ENCODE measurements at regions not wholly inside any gene's neighbourhood (a gene's known extent, or its start where the extent isn't known, plus 50 kb on each side); places are given as distances from the start of the nearest gene placed in this dataset.

DNA sequence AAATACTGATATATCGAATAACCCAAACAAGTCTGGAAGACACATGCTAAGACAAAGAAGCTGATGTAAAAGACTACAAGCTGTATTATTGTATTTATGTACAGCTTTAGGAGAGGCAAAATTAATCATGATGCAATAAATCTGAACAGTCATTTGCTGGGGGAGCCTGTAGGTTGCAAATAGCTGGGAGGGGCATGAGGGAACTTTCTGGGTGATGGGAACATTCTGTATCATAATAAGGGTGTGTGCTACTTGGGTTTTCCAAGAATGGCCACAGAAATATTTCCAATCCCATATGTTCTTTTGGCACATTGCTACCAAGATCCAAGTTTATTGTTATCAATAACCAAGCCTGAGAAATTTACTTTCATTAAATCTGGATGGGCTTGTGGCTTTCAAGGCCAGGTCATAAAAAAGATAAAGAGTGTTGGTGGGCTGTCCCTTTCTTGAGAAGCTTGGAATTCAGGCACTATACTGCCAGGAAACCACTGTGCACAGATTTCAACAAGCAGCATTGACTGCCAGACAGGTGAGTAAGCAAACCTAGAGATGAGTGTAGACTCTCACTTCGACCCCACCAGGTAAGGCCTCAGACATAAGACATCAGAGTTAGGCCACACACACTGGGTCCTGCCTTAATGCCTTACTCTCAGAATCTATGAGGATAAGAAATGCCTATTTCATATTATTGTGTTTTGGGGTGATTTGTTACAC lies 629.7 kb upstream of the FZD8 start:
- no peak overlapping the region for H3K27ac ChIP-seq (ENCODE audit: low read length in 2 of 2)
- no peaks in the 10 kb centered on the region for H3K27me3 ChIP-seq (replicated peaks in 1 of 4; ENCODE audit: control extremely low read depth in 1 of 4, control insufficient read depth in 3 of 4, insufficient read depth in 4 of 4, low read length in 3 of 4)
- H2AFZ ChIP-seq (ENCODE audit: insufficient read depth, low read depth, low read length, poor library complexity, severe bottlenecking) = no peak overlapping the region
- H3K4me2 ChIP-seq (replicated peaks; ENCODE audit: low read depth, low read length, poor library complexity, severe bottlenecking) = no peak overlapping the region
- H3K9me3 ChIP-seq (ENCODE audit: control extremely low read depth in 1 of 3, control insufficient read depth in 2 of 3, insufficient read depth in 1 of 3, low read length in 2 of 3) = peaks cover 0 to 4% (median 0%) of the 10 kb centered on the region in 3 donors
- Mint-ChIP-seq H3K4me1 (no peaks in the 10 kb centered on the region), H3K27me3 (no peaks in the 10 kb centered on the region), H3K9me3 (ENCODE audit: insufficient read depth) (peaks cover 6% of the 10 kb centered on the region), H3K27ac (no peak overlapping the region), H3K4me3 (no peak overlapping the region)
- H3K79me2 ChIP-seq (ENCODE audit: control insufficient read depth, insufficient read depth, low read length) = no peaks in the 10 kb centered on the region
- no peak for TF ChIP-seq EZH2 (IDR thresholded peaks at IDR 0.05; ENCODE audit: borderline replicate concordance, insufficient read depth, low read depth, low read length, poor library complexity, severe bottlenecking)
- TF ChIP-seq, protein P1, sequence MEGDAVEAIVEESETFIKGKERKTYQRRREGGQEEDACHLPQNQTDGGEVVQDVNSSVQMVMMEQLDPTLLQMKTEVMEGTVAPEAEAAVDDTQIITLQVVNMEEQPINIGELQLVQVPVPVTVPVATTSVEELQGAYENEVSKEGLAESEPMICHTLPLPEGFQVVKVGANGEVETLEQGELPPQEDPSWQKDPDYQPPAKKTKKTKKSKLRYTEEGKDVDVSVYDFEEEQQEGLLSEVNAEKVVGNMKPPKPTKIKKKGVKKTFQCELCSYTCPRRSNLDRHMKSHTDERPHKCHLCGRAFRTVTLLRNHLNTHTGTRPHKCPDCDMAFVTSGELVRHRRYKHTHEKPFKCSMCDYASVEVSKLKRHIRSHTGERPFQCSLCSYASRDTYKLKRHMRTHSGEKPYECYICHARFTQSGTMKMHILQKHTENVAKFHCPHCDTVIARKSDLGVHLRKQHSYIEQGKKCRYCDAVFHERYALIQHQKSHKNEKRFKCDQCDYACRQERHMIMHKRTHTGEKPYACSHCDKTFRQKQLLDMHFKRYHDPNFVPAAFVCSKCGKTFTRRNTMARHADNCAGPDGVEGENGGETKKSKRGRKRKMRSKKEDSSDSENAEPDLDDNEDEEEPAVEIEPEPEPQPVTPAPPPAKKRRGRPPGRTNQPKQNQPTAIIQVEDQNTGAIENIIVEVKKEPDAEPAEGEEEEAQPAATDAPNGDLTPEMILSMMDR (IDR thresholded peaks at IDR 0.05) = no peak
- H3K36me3 ChIP-seq (replicated peaks in 1 of 2; ENCODE audit: control extremely low read depth in 1 of 2, control insufficient read depth in 1 of 2, extremely low read depth in 1 of 2, insufficient read depth in 2 of 2, low read length in 1 of 2) = no peaks in the 10 kb centered on the region
- H3K4me1 ChIP-seq (ENCODE audit: control insufficient read depth in 2 of 2, insufficient read depth in 2 of 2, low read length in 2 of 2) = no peaks in the 10 kb centered on the region
- DNase-seq (no peak), ATAC-seq (ENCODE audit: low read depth) (no peak)
- WGBS (ENCODE audit: insufficient coverage) = no CpG with 5 or more reads among the region's 2 CpGs
- POLR2A ChIA-PET = no interaction called here
- no peak overlapping the region for H3K4me3 ChIP-seq (ENCODE audit: control extremely low read depth in 1 of 5, extremely low read depth in 1 of 5, insufficient read depth in 1 of 5, low read depth in 2 of 5, low read length in 4 of 5)
- no peaks in the 10 kb centered on the region for H4K20me1 ChIP-seq (ENCODE audit: control insufficient read depth, insufficient read depth, low read length, poor library complexity, severe bottlenecking)
- CTCF ChIA-PET = no interaction called here
- no peak overlapping the region for H3K9ac ChIP-seq (ENCODE audit: low read length)
- intact Hi-C loops (cut with micrococcal nuclease) = no loop called here

DNA sequence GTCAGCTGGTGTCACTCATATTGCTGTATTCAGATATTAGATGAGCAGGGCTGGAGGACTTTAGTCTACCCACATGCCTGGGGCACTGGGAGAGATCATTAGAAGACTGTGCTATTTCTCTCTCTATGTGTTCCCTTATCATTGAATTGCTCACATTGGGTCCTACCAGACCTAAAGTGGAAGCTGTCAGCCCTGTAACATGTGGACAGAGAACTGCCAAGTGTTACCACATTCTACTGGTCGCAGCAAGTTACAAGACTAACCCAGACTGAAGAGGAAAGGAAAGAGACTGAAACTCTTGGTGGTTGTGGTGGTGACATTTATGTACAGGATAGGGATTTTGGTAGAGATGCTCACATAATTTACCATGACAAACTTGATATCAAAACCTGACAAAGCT lies 627.1 kb upstream of the FZD8 start:
- no peak overlapping the region for H3K27ac Mint-ChIP-seq
- DNase-seq (no peak), ATAC-seq (ENCODE audit: low read depth) (no peak)
- no peaks in the 10 kb centered on the region for H3K9me3 Mint-ChIP-seq (ENCODE audit: insufficient read depth)
- Histone ChIP-seq H2AFZ (ENCODE audit: insufficient read depth, low read depth, low read length, poor library complexity, severe bottlenecking) (no peak overlapping the region), H3K4me3 (ENCODE audit: control extremely low read depth in 1 of 5, extremely low read depth in 1 of 5, insufficient read depth in 1 of 5, low read depth in 2 of 5, low read length in 4 of 5) (no peak overlapping the region), H3K27ac (ENCODE audit: low read length in 2 of 2) (no peak overlapping the region), H3K4me2 (replicated peaks; ENCODE audit: low read depth, low read length, poor library complexity, severe bottlenecking) (no peak overlapping the region), H3K9me3 (ENCODE audit: control extremely low read depth in 1 of 3, control insufficient read depth in 2 of 3, insufficient read depth in 1 of 3, low read length in 2 of 3) (no peaks in the 10 kb centered on the region), H3K4me1 (ENCODE audit: control insufficient read depth in 2 of 2, insufficient read depth in 2 of 2, low read length in 2 of 2) (no peaks in the 10 kb centered on the region), H3K27me3 (replicated peaks in 1 of 4; ENCODE audit: control extremely low read depth in 1 of 4, control insufficient read depth in 3 of 4, insufficient read depth in 4 of 4, low read length in 3 of 4) (no peaks in the 10 kb centered on the region), H3K9ac (ENCODE audit: low read length) (no peak overlapping the region), H3K79me2 (ENCODE audit: control insufficient read depth, insufficient read depth, low read length) (no peaks in the 10 kb centered on the region), H4K20me1 (ENCODE audit: control insufficient read depth, insufficient read depth, low read length, poor library complexity, severe bottlenecking) (no peaks in the 10 kb centered on the region), H3K36me3 (replicated peaks in 1 of 2; ENCODE audit: control extremely low read depth in 1 of 2, control insufficient read depth in 1 of 2, extremely low read depth in 1 of 2, insufficient read depth in 2 of 2, low read length in 1 of 2) (no peaks in the 10 kb centered on the region)
- intact Hi-C loops (cut with micrococcal nuclease) = no loop called here
- no peak overlapping the region for H3K4me3 Mint-ChIP-seq
- no CpG with 5 or more reads among the region's 1 CpG for WGBS (ENCODE audit: insufficient coverage)
- POLR2A ChIA-PET = no interaction called here
- TF ChIP-seq EZH2 (IDR thresholded peaks at IDR 0.05; ENCODE audit: borderline replicate concordance, insufficient read depth, low read depth, low read length, poor library complexity, severe bottlenecking) = no peak
- H3K4me1 Mint-ChIP-seq = no peaks in the 10 kb centered on the region
- CTCF ChIA-PET = no interaction called here
- H3K27me3 Mint-ChIP-seq = no peaks in the 10 kb centered on the region

Measured in B cell (primary cell).